Pancreas (tissue), 10 donors: ENCODE measurements at regions not wholly inside any gene's neighbourhood (a gene's known extent, or its start where the extent isn't known, plus 50 kb on each side); places are given as distances from the start of the nearest gene placed in this dataset.

ENCODE experiments used
- ATAC-seq, 4 donors: fragments of 200-7000 bp; cut with Tn5 transposase; one replicate each; pipeline versions ENCODE4 v1.8.0 to v1.9.1; 2020; ENCODE audit warnings: mild to moderate bottlenecking in 4 of 4, moderate library complexity in 4 of 4
- DNase-seq, 6 donors: peaks; one replicate each; pipeline ENCODE4 v3.0.0-alpha.2; 2020
- FAIRE-seq: peaks from 2 replicates; lab custom pipeline; 2012; peaks lifted over from hg19 to GRCh38; lab: Jason Lieb, UNC
- H3K27ac ChIP-seq, 4 donors: fragments of 200-600 bp; sonication (generic); 1 replicate in 3 of 4; 2 replicates in 1 of 4; pipeline versions ENCODE4 v1.5.0 to v1.8.0; 2020
- H3K27me3 ChIP-seq, 4 donors: fragments of 200-600 bp; one replicate each; pipeline ENCODE4 v1.8.0; 2021
- H3K36me3 ChIP-seq, 3 donors: fragments of 200-600 bp; sonication (generic) in 1 of 3; one replicate each; pipeline versions ENCODE4 v1.5.0 to v1.8.0; 2020 to 2021
- H3K4me1 ChIP-seq, 3 donors: fragments of 200-600 bp; one replicate each; pipeline ENCODE4 v1.8.0; 2021
- H3K4me3 ChIP-seq, 4 donors: fragments of 200-600 bp; sonication (generic) in 2 of 4; one replicate each; pipeline versions ENCODE4 v1.5.0 to v1.8.0; 2020 to 2021
- H3K9me3 ChIP-seq, 4 donors: fragments of 200-600 bp; one replicate each; pipeline ENCODE4 v1.8.0; 2021
- WGBS, 2 donors: extraction: QIAGEN DNeasy Blood & Tissue Kit; methylation state at CpG; one replicate each; pipeline ENCODE4 v1.1.7; 2013; 5-methylcytosine and 5-hydroxymethylcytosine counted together
- intact Hi-C, 3 donors: fragments of 100-400 bp; cut with DNase I; formaldehyde crosslinking; loops; one replicate each; pipeline versions ENCODE4 v1.11.1 to v1.14.2; 2022
- TF ChIP-seq, protein P1 (sequence below), 4 donors: fragments of 200-600 bp; sonication (generic) in 3 of 4; IDR thresholded peaks; one replicate each; pipeline versions ENCODE4 v1.5.0 to v1.8.0; 2021; ENCODE audit warnings: antibody characterized with exemption in 4 of 4
- donor health status: healthy with polysubstance abuse.
- donor health status: DM: no; HTN: no; CAD: no; lungs with moderate emphysema.
- donor health status: DM: no; HTN: no; CAD: no.
- donor health status: control.
- donor health status: control.
- donor health status: Bipolar disorder and iron deficiency.
- donor health status: DM: yes; HTN: yes; CAD: no.
- donor health status: DM: no; HTN: no; CAD: no.
- donor health status: DM: no; HTN: no; CAD: no.
- donor health status: DM: yes; HTN: yes; CAD: no.

DNA sequence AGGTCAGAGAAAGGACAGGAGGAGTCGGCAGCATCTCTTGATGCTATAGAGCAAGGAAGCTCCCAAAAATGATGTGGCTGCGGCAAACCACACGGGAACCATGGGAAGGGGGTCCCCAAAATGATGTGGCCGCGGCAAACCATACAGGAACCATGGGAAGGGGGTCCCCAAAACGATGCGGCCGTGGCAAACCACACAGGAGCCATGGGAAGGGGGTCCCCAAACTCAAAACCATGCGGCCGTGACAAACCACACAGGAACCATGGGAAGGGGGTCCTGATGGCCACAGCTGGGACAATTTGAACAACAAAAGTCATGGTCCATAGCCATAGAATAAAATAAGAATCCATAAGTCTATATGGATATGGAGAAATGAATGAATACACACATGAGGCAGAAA is 58.4 kb upstream of the GLI2 start:
- WGBS, 2 donors, result 66 to 78% methylated on average over 10 of the region's 10 CpGs

DNA sequence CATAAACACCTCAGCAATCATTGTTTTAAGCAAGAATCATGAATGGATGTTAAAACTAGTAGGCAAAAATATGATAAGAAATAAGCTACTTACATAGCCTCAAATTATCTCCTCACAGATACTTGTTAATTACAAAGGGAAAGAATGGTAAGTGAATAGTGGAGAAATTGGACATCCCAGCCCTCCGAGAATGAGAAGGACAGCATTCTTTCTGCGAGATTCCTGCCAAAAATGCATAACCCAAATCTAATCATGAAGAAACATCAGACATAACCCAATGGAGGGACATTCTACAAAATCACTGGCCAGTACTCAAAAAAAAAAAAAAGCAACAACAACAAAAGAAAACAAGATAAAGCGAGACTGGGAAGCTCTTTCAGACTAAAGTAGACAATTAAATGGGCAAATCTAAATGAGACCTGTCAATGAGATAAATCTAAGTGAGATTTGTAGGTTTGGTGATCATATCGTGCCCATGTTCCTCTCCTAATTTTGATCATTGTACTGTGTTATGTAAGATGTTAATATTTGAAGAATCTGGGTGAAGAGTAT is 57.9 kb upstream of the GLI2 start:
- Histone ChIP-seq H3K27me3 (no peaks in the 10 kb centered on the region), H3K9me3 (no peaks in the 10 kb centered on the region), H3K36me3 (no peaks in the 10 kb centered on the region), H3K4me3 (no peak overlapping the region), H3K27ac (no peak overlapping the region), H3K4me1 (no peaks in the 10 kb centered on the region)
- no peak for DNase-seq
- WGBS, 2 donors, result 69 to 71% methylated on average over 4 of the region's 4 CpGs
- intact Hi-C loops, result loop anchor here in 1 of 3 donors (10.0 kb wide), 1 partner anchor 363 kb away; no protein-coding TSS in a partner anchor
- ATAC-seq, result no peak
- FAIRE-seq, result no peak
- TF ChIP-seq, protein P1, sequence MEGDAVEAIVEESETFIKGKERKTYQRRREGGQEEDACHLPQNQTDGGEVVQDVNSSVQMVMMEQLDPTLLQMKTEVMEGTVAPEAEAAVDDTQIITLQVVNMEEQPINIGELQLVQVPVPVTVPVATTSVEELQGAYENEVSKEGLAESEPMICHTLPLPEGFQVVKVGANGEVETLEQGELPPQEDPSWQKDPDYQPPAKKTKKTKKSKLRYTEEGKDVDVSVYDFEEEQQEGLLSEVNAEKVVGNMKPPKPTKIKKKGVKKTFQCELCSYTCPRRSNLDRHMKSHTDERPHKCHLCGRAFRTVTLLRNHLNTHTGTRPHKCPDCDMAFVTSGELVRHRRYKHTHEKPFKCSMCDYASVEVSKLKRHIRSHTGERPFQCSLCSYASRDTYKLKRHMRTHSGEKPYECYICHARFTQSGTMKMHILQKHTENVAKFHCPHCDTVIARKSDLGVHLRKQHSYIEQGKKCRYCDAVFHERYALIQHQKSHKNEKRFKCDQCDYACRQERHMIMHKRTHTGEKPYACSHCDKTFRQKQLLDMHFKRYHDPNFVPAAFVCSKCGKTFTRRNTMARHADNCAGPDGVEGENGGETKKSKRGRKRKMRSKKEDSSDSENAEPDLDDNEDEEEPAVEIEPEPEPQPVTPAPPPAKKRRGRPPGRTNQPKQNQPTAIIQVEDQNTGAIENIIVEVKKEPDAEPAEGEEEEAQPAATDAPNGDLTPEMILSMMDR (IDR thresholded peaks at IDR 0.05), result no peak

More for the DNA sequence above, 58.4 kb upstream of the GLI2 start:
- no peak overlapping the region for H3K4me3 ChIP-seq
- no peak overlapping the region for H3K27ac ChIP-seq
- intact Hi-C loops, result loop anchor here in 1 of 3 donors (10.0 kb wide), 1 partner anchor 362 kb away; no protein-coding TSS in a partner anchor
- FAIRE-seq (no peak), ATAC-seq (no peak), DNase-seq (no peak)
- no peaks in the 10 kb centered on the region for H3K27me3 ChIP-seq
- TF ChIP-seq, protein P1 (IDR thresholded peaks at IDR 0.05), result no peak
- no peaks in the 10 kb centered on the region for H3K9me3 ChIP-seq
- H3K4me1 ChIP-seq, result no peaks in the 10 kb centered on the region
- H3K36me3 ChIP-seq, result no peaks in the 10 kb centered on the region

DNA sequence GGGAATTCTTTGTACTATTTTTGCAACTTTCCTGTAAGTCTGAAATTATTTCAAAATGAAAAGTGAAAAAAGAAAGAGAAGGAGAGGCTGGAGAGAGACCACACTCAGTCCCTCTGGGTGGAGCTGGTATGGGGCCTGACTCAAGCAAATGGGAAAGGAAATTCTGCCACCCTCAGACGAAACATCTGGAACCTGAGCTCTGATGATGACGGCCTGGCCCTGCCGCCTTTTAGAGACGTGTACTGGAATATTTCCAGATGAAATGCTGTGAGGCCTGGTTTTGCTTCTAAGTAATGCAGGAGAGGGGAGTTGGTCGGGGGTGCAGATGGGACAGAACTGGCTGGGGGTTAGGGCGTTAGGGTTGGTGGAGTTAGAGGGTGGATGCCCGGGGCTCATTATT is 57.4 kb upstream of the GLI2 start:
- intact Hi-C loops, result loop anchor here in 1 of 3 donors (10.0 kb wide), 1 partner anchor 363 kb away; no protein-coding TSS in a partner anchor
- ATAC-seq (no peak), FAIRE-seq (no peak), DNase-seq (no peak)
- Histone ChIP-seq H3K36me3 (no peaks in the 10 kb centered on the region), H3K9me3 (no peaks in the 10 kb centered on the region), H3K27ac (no peak overlapping the region), H3K4me3 (no peak overlapping the region), H3K27me3 (no peaks in the 10 kb centered on the region), H3K4me1 (no peaks in the 10 kb centered on the region)
- TF ChIP-seq, protein P1 (IDR thresholded peaks at IDR 0.05), result no peak
- WGBS, 2 donors, result 67 to 73% methylated on average over 6 to 7 of the region's 7 CpGs

DNA sequence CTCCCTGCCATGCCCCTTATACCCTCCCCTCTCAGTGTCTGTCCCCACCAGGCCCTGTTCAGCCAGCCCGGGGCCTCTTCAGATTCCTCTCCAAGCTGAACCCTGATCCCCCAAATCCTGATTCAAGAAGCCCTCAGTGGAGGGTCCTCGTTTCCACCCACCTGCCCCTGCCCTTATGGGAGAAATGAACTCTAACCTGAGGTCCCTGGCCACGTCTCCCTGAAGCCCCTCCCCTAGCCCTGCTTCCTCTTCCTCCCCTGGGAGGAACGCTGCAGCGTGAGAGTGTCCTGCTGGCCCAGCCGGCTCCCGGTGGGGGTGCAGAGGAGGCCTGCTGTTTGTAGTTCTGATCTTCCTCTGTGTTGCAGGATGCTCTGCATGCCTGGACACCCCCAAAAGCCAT is 56.7 kb upstream of the GLI2 start:
- WGBS, 2 donors, result 72 to 84% methylated on average over 7 of the region's 7 CpGs
- Histone ChIP-seq H3K36me3 (no peaks in the 10 kb centered on the region), H3K4me1 (no peaks in the 10 kb centered on the region), H3K27me3 (no peaks in the 10 kb centered on the region), H3K9me3 (no peaks in the 10 kb centered on the region), H3K27ac (no peak overlapping the region), H3K4me3 (no peak overlapping the region)
- intact Hi-C loops, result loop anchor here in 1 of 3 donors (10.0 kb wide), 1 partner anchor 364 kb away; no protein-coding TSS in a partner anchor
- ATAC-seq (no peak), FAIRE-seq (no peak), DNase-seq (no peak)
- TF ChIP-seq, protein P1 (IDR thresholded peaks at IDR 0.05), result no peak

DNA sequence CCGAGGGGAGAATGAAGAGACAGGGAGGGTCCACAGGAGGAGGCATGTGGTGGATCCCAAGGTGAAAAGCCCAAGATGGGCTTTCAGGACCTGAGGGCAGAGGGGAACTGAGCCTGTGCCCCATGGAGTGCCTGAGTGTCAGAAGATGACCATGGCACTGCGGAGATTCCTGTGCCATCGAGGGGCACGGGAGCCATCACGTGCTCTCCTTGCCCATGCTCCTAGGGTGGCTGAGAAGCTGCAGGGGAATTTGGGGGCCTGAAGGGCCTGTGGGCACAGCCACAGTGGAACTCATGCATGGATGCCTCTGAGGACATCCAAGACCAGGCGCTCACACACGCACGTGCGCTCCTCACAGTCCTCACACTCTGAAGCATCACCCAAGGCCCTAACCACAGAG is 56.1 kb upstream of the GLI2 start:
- 86 to 90% methylated on average over 9 of the region's 9 CpGs for WGBS, 2 donors
- intact Hi-C loops, result loop anchor here in 1 of 3 donors (10.0 kb wide), 1 partner anchor 365 kb away; no protein-coding TSS in a partner anchor
- FAIRE-seq, result no peak
- TF ChIP-seq, protein P1 (IDR thresholded peaks at IDR 0.05), result no peak
- no peak for DNase-seq
- Histone ChIP-seq H3K27me3 (no peaks in the 10 kb centered on the region), H3K4me3 (no peak overlapping the region), H3K27ac (no peak overlapping the region), H3K9me3 (no peaks in the 10 kb centered on the region), H3K36me3 (no peaks in the 10 kb centered on the region), H3K4me1 (no peaks in the 10 kb centered on the region)
- ATAC-seq, result no peak
